ENCODE measurements at regions not wholly inside any gene's neighbourhood (a gene's known extent, or its start where the extent isn't known, plus 50 kb on each side); places are given as distances from the start of the nearest gene placed in this dataset.

DNA sequence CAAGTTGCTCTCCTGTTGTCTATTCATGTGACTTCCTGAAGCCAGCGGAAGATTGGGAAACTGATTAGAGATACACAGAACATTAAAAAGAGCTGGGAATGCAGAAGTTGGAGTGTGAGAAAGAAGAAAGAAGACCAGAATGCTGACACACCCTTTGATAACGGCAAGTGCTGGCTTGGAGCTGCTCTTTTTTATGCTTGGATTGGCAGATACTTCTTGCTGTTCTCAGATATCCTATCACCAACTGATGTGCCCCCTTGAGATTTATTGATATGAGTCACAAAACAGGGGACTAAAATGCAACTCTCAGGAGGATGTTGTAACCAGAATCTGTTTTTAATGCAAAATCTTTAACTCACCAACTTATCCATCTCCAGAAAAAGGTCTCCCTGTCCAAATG, 56.0 kb upstream of the ASTN2 start:
- TF ChIP-seq, protein P1, sequence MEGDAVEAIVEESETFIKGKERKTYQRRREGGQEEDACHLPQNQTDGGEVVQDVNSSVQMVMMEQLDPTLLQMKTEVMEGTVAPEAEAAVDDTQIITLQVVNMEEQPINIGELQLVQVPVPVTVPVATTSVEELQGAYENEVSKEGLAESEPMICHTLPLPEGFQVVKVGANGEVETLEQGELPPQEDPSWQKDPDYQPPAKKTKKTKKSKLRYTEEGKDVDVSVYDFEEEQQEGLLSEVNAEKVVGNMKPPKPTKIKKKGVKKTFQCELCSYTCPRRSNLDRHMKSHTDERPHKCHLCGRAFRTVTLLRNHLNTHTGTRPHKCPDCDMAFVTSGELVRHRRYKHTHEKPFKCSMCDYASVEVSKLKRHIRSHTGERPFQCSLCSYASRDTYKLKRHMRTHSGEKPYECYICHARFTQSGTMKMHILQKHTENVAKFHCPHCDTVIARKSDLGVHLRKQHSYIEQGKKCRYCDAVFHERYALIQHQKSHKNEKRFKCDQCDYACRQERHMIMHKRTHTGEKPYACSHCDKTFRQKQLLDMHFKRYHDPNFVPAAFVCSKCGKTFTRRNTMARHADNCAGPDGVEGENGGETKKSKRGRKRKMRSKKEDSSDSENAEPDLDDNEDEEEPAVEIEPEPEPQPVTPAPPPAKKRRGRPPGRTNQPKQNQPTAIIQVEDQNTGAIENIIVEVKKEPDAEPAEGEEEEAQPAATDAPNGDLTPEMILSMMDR (IDR thresholded peaks at IDR 0.05) = no peak
- TF ChIP-seq POLR2A (IDR thresholded peaks at IDR 0.05) = no peak
